ENCODE measurements at regions not wholly inside any gene's neighbourhood (a gene's known extent, or its start where the extent isn't known, plus 50 kb on each side); places are given as distances from the start of the nearest gene placed in this dataset.

- DNase-seq = no peak
Measured at GRCh38 chr15:70151003-70151402, 53.3 kb upstream of the TLE3 start.

- no peak for DNase-seq
Measured at GRCh38 chr15:70150405-70150747, 52.7 kb upstream of the TLE3 start.

- no peak for DNase-seq
Measured at GRCh38 chr15:70149667-70150404, 52.1 kb upstream of the TLE3 start.

GRCh38 chr15:70147778-70148177 lies 50.1 kb upstream of the TLE3 start:
- no peak for DNase-seq

All from T-helper 2 cell (primary cell).